Suprapubic skin (tissue), 3 donors: ENCODE measurements at regions not wholly inside any gene's neighbourhood (a gene's known extent, or its start where the extent isn't known, plus 50 kb on each side); places are given as distances from the start of the nearest gene placed in this dataset.

Experiments used
- POLR2A ChIP-seq, 2 donors: fragments of 450-650 bp; IDR thresholded peaks; one replicate each; pipeline ENCODE4 v1.6.1; 2017; ENCODE audit warnings: antibody characterized with exemption in 2 of 2, mild to moderate bottlenecking in 2 of 2, moderate library complexity in 2 of 2
- TF ChIP-seq, protein P1 (sequence below), 2 donors: fragments of 200-600 bp in 1 of 2; fragments of 450-650 bp in 1 of 2; sonication (generic) in 1 of 2; IDR thresholded peaks; one replicate each; pipeline ENCODE4 v1.5.1; 2016 to 2019; ENCODE audit warnings: antibody characterized with exemption in 2 of 2, mild to moderate bottlenecking in 1 of 2, moderate library complexity in 1 of 2

DNA sequence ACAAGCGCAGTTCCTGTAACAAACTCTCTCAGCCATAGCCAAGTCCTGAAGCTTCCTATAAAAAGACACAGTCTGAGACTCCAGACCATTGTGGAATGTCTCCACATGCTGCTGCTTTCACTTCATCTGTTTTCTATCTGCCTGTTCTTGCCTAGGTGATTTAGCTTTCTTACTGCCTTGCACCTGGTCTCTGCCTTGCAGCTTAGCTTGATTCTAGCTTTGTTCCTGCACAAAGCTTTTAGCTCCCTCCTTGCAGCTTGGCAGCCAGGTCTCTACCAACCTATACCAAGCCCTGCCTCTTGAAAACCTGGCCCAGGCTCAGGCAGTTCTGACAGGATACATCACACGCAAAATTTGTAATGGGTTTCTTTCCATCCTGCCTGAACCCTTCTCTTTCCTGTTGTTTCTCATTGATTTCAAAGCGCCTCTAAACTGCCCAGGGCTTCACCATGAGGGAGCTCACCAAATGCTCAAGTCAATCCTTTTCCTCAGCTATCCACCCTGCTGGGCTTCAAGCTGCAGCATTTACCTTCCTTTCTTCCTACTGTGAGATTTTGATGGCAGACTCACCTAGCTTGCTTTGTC lies 941.3 kb upstream of the NXPH2 start:
- TF ChIP-seq, protein P1, sequence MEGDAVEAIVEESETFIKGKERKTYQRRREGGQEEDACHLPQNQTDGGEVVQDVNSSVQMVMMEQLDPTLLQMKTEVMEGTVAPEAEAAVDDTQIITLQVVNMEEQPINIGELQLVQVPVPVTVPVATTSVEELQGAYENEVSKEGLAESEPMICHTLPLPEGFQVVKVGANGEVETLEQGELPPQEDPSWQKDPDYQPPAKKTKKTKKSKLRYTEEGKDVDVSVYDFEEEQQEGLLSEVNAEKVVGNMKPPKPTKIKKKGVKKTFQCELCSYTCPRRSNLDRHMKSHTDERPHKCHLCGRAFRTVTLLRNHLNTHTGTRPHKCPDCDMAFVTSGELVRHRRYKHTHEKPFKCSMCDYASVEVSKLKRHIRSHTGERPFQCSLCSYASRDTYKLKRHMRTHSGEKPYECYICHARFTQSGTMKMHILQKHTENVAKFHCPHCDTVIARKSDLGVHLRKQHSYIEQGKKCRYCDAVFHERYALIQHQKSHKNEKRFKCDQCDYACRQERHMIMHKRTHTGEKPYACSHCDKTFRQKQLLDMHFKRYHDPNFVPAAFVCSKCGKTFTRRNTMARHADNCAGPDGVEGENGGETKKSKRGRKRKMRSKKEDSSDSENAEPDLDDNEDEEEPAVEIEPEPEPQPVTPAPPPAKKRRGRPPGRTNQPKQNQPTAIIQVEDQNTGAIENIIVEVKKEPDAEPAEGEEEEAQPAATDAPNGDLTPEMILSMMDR (IDR thresholded peaks at IDR 0.05) = no peak
- TF ChIP-seq POLR2A (IDR thresholded peaks at IDR 0.05) = no peak
